ENCODE measurements at regions not wholly inside any gene's neighbourhood (a gene's known extent, or its start where the extent isn't known, plus 50 kb on each side); places are given as distances from the start of the nearest gene placed in this dataset.

DNA sequence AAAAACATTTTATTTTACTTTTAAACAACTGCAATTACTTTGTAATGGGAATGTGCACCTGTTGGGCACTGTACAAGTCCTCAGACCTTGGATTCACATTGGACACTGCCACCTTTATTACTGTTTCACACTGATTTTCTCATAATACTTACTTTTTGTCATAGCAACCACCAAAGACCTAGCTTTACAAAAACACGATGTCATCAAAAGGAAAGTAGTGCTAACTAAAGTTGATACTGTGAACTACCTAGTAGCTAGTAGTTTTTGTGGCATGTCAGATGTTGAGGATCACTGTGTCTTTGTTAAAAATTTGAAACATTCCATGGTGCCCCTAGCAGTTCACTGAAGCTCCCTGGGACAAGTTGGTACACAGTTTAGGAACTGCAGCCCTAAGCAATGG is 62.9 kb upstream of the HOPX start:
- Histone ChIP-seq H2BK120ac (replicated peaks; ENCODE audit: low read depth, low read length) (no peak overlapping the region), H3K9ac (replicated peaks in 1 of 4; ENCODE audit: extremely low read depth in 1 of 4, low read depth in 3 of 4, low read length in 3 of 4) (no peak overlapping the region), H3K4ac (replicated peaks; ENCODE audit: insufficient read length, low read depth, low read length) (no peak overlapping the region), H2AFZ (ENCODE audit: low read length) (no peak overlapping the region), H3K36me3 (ENCODE audit: control insufficient read depth in 2 of 4, insufficient read depth in 4 of 4, low read length in 3 of 4) (no peaks in the 10 kb centered on the region), H3K79me2 (ENCODE audit: control insufficient read depth in 1 of 2, insufficient read depth in 2 of 2, low read length in 2 of 2) (no peaks in the 10 kb centered on the region), H3K79me1 (ENCODE audit: low read depth, low read length) (no peaks in the 10 kb centered on the region), H2BK15ac (ENCODE audit: low read length) (no peak overlapping the region), H2BK5ac (ENCODE audit: low read depth, low read length) (no peak overlapping the region), H3K4me1 (replicated peaks in 1 of 4; ENCODE audit: control insufficient read depth in 3 of 4, insufficient read depth in 4 of 4, low read length in 3 of 4) (no peaks in the 10 kb centered on the region), H3K18ac (ENCODE audit: extremely low read depth, low read length) (no peak overlapping the region), H3K23ac (ENCODE audit: insufficient read length) (no peak overlapping the region), H3K23me2 (ENCODE audit: low read depth, low read length) (no peaks in the 10 kb centered on the region), H4K91ac (replicated peaks; ENCODE audit: insufficient read length, low read length) (no peak overlapping the region), H4K5ac (ENCODE audit: insufficient read length, low read depth, low read length) (no peak overlapping the region), H3K4me3 (ENCODE audit: extremely low read depth in 1 of 4, insufficient read depth in 2 of 4, low read depth in 3 of 4, low read length in 4 of 4) (no peak overlapping the region), H3K27ac (ENCODE audit: low read depth, low read length) (no peak overlapping the region), H2BK20ac (ENCODE audit: low read length) (no peak overlapping the region), H3K56ac (replicated peaks; ENCODE audit: insufficient read length, low read depth, low read length) (no peak overlapping the region), H2BK12ac (ENCODE audit: low read depth, low read length) (no peak overlapping the region), H4K8ac (ENCODE audit: extremely low read depth, insufficient read depth, low read length) (no peak overlapping the region), H3K9me3 (ENCODE audit: insufficient read depth in 2 of 2, low read depth in 1 of 2, low read length in 1 of 2) (no peaks in the 10 kb centered on the region), H2AK5ac (ENCODE audit: low read depth, low read length) (no peak overlapping the region), H3K4me2 (ENCODE audit: insufficient read depth in 1 of 2, low read depth in 2 of 2, low read length in 2 of 2) (no peak overlapping the region), H3K14ac (ENCODE audit: insufficient read length) (no peak overlapping the region), H4K20me1 (replicated peaks in 1 of 2; ENCODE audit: control insufficient read depth in 1 of 2, insufficient read depth in 2 of 2, low read length in 2 of 2) (no peaks in the 10 kb centered on the region), H3K27me3 (replicated peaks in 1 of 4; ENCODE audit: control insufficient read depth in 3 of 4, extremely low read depth in 1 of 4, insufficient read depth in 3 of 4, low read length in 3 of 4) (no peaks in the 10 kb centered on the region)
- no peak for DNase-seq (ENCODE audit: low read depth in 1 of 2, low spot score in 2 of 2)
- POLR2A ChIA-PET (ENCODE audit: partially characterized antibody): interaction anchor here (0.6 kb wide), 1 partner anchor 19 kb away, joined by 3 read pairs; no protein-coding TSS in a partner anchor
- FAIRE-seq: no peak
- 91% methylated on average over 1 of the region's 1 CpG; no CpG with 5 or more reads in 1 of the 2 experiments for WGBS, 2 experiments (ENCODE audit: extremely low coverage in 1 of 2, insufficient coverage in 1 of 2, insufficient read length in 1 of 2, insufficient replicate concordance in 2 of 2, low coverage in 1 of 2, low lambda C conversion rate in 2 of 2, missing lambda C conversion rate in 1 of 2)
- CTCF ChIA-PET (ENCODE audit: partially characterized antibody): interaction anchor here (0.7 to 1.2 kb wide), 2 partner anchors 12 to 17 kb away, joined by 3 to 4 read pairs; no protein-coding TSS in a partner anchor
- TF ChIP-seq BRCA1 (IDR thresholded peaks at IDR 0.05; ENCODE audit: low read depth, low read length) (no peak), CHD1 (IDR thresholded peaks at IDR 0.05; ENCODE audit: low read depth, low read length) (no peak), POLR2A (IDR thresholded peaks at IDR 0.05; ENCODE audit: control extremely low read depth in 1 of 2, low read depth in 2 of 2, low read length in 2 of 2) (no peak), GABPA (IDR thresholded peaks at IDR 0.05; ENCODE audit: borderline replicate concordance, insufficient read depth, low read length) (no peak), RAD21 (IDR thresholded peaks at IDR 0.05 in 1 of 2, conservative IDR thresholded peaks at IDR 0.05 in 1 of 2; ENCODE audit: low read depth in 2 of 2, low read length in 2 of 2) (no peak), SIX5 (IDR thresholded peaks at IDR 0.05; ENCODE audit: low read depth, low read length) (no peak), KDM4A (IDR thresholded peaks at IDR 0.05; ENCODE audit: low read depth, low read length, severe bottlenecking) (no peak), CHD2 (IDR thresholded peaks at IDR 0.05; ENCODE audit: low read length) (no peak), CTBP2 (IDR thresholded peaks at IDR 0.05; ENCODE audit: borderline replicate concordance, insufficient read depth, insufficient read length, low read length) (no peak), CEBPB (IDR thresholded peaks at IDR 0.05; ENCODE audit: low read depth, low read length) (no peak), TAF7 (optimal IDR thresholded peaks at IDR 0.05; ENCODE audit: borderline replicate concordance, low read depth, low read length) (no peak), JUND (IDR thresholded peaks at IDR 0.05; ENCODE audit: low read length) (no peak), EGR1 (IDR thresholded peaks at IDR 0.05; ENCODE audit: borderline replicate concordance, low read depth, low read length) (no peak)
- TF ChIP-seq, protein P1, sequence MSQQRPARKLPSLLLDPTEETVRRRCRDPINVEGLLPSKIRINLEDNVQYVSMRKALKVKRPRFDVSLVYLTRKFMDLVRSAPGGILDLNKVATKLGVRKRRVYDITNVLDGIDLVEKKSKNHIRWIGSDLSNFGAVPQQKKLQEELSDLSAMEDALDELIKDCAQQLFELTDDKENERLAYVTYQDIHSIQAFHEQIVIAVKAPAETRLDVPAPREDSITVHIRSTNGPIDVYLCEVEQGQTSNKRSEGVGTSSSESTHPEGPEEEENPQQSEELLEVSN (IDR thresholded peaks at IDR 0.05): no peak

Data from H1 (cell line).